H1 (cell line): ENCODE measurements at regions not wholly inside any gene's neighbourhood (a gene's known extent, or its start where the extent isn't known, plus 50 kb on each side); places are given as distances from the start of the nearest gene placed in this dataset.

Experiments used
- CTCF ChIA-PET: fragments of 300-600 bp; sonication (Branson Sonifier 250); formaldehyde crosslinking; loops from one replicate; lab custom pipeline; 2021; ENCODE audit not compliant: partially characterized antibody; lab: Charles Lee
- POLR2A ChIA-PET: fragments of 300-600 bp; sonication (Branson Sonifier 250); formaldehyde crosslinking; loops from one replicate; lab custom pipeline; 2021; ENCODE audit warnings: inconsistent platforms; ENCODE audit not compliant: partially characterized antibody; lab: Charles Lee
- DNase-seq, 2 experiments: peaks; one replicate each; pipeline versions ENCODE4 v3.0.0 to v3.0.0-alpha.2; 2010 to 2022; ENCODE audit warnings: low spot score in 2 of 2, low read depth in 1 of 2, mixed read lengths in 1 of 2
- FAIRE-seq: peaks from 2 replicates; lab custom pipeline; 2011; peaks lifted over from hg19 to GRCh38; lab: Jason Lieb, UNC
- H2AFZ ChIP-seq: 2 replicates; pipeline ENCODE4 v1.8.1; 2012; ENCODE audit warnings: low read length, inconsistent platforms
- H2AK5ac ChIP-seq: 2 replicates; pipeline ENCODE4 v1.6.1; 2013; ENCODE audit warnings: low read depth, low read length
- H2BK120ac ChIP-seq: replicated peaks from 2 replicates; pipeline ENCODE3; 2013; ENCODE audit warnings: low read depth, low read length, inconsistent platforms
- H2BK12ac ChIP-seq: 2 replicates; pipeline ENCODE4 v1.6.1; 2013; ENCODE audit warnings: low read depth, low read length
- H2BK15ac ChIP-seq: 2 replicates; pipeline ENCODE4 v1.6.1; 2013; ENCODE audit warnings: low read length
- H2BK20ac ChIP-seq: 2 replicates; pipeline ENCODE4 v1.6.1; 2013; ENCODE audit warnings: low read length
- H2BK5ac ChIP-seq: 2 replicates; pipeline ENCODE4 v1.6.1; 2013; ENCODE audit warnings: low read depth, low read length
- H3K14ac ChIP-seq: 2 replicates; pipeline ENCODE4 v1.6.1; 2013; ENCODE audit warnings: inconsistent platforms; ENCODE audit not compliant: insufficient read length
- H3K18ac ChIP-seq: 2 replicates; pipeline ENCODE4 v1.6.1; 2013; ENCODE audit warnings: low read length; ENCODE audit errors: extremely low read depth
- H3K23ac ChIP-seq: 2 replicates; pipeline ENCODE4 v1.6.1; 2013; ENCODE audit warnings: inconsistent platforms; ENCODE audit not compliant: insufficient read length
- H3K23me2 ChIP-seq: 2 replicates; pipeline ENCODE4 v1.6.1; 2013; ENCODE audit warnings: low read depth, low read length
- H3K27ac ChIP-seq: 2 replicates; pipeline ENCODE4 v1.6.1; 2011; ENCODE audit warnings: low read depth, low read length, inconsistent platforms
- H3K27me3 ChIP-seq, 4 experiments: replicated peaks in 1 of 4; 1 replicate in 1 of 4; 2 replicates in 3 of 4; pipeline versions ENCODE4 v1.6.1 to v1.8.1; 2011 to 2013; ENCODE audit warnings: low read length in 3 of 4, mild to moderate bottlenecking in 3 of 4, inconsistent platforms in 2 of 4, mixed read lengths in 2 of 4, moderate library complexity in 1 of 4; ENCODE audit not compliant: control insufficient read depth in 3 of 4, insufficient read depth in 3 of 4; ENCODE audit errors: extremely low read depth in 1 of 4
- H3K36me3 ChIP-seq, 4 experiments: 2 replicates each; pipeline versions ENCODE4 v1.6.1 to v1.8.1; 2011 to 2013; ENCODE audit warnings: mild to moderate bottlenecking in 4 of 4, low read length in 3 of 4, moderate library complexity in 2 of 4, control low read depth in 1 of 4, inconsistent platforms in 1 of 4; ENCODE audit not compliant: insufficient read depth in 4 of 4, control insufficient read depth in 2 of 4
- H3K4ac ChIP-seq: replicated peaks from 2 replicates; pipeline ENCODE3; 2013; ENCODE audit warnings: low read length, low read depth, mixed read lengths, inconsistent platforms; ENCODE audit not compliant: insufficient read length
- H3K4me1 ChIP-seq, 4 experiments: replicated peaks in 1 of 4; 1 replicate in 1 of 4; 2 replicates in 3 of 4; pipeline versions ENCODE4 v1.6.1 to v1.8.1; 2011 to 2013; ENCODE audit warnings: low read length in 3 of 4, inconsistent platforms in 2 of 4, mixed read lengths in 1 of 4; ENCODE audit not compliant: insufficient read depth in 4 of 4, control insufficient read depth in 3 of 4
- H3K4me2 ChIP-seq, 2 experiments: 2 replicates each; pipeline versions ENCODE4 v1.6.1 to v1.8.1; 2011 to 2013; ENCODE audit warnings: low read depth in 2 of 2, low read length in 2 of 2, control low read depth in 1 of 2, inconsistent platforms in 1 of 2, mild to moderate bottlenecking in 1 of 2; ENCODE audit not compliant: insufficient read depth in 1 of 2
- H3K4me3 ChIP-seq, 4 experiments: fragments of 200-600, 300-600 bp in 1 of 4; sonication (generic), shearing (Covaris generic), sonication (Bioruptor Twin) in 1 of 4; 2 replicates each; pipeline versions ENCODE4 v1.5.1 to v1.8.1; 2011 to 2016; ENCODE audit warnings: low read length in 4 of 4, low read depth in 3 of 4, control low read depth in 2 of 4, inconsistent platforms in 2 of 4, mild to moderate bottlenecking in 2 of 4, mixed read lengths in 1 of 4, moderate library complexity in 1 of 4; ENCODE audit not compliant: insufficient read depth in 2 of 4; ENCODE audit errors: extremely low read depth in 1 of 4
- H3K56ac ChIP-seq: replicated peaks from 2 replicates; pipeline ENCODE3; 2013; ENCODE audit warnings: low read depth, mild to moderate bottlenecking, mixed read lengths, low read length, inconsistent platforms; ENCODE audit not compliant: insufficient read length
- H3K79me1 ChIP-seq: 2 replicates; pipeline ENCODE4 v1.6.1; 2013; ENCODE audit warnings: low read depth, low read length, control low read depth
- H3K79me2 ChIP-seq, 2 experiments: 2 replicates each; pipeline versions ENCODE4 v1.6.1 to v1.8.1; 2012 to 2013; ENCODE audit warnings: low read length in 2 of 2, mild to moderate bottlenecking in 2 of 2, inconsistent platforms in 1 of 2; ENCODE audit not compliant: insufficient read depth in 2 of 2, control insufficient read depth in 1 of 2
- H3K9ac ChIP-seq, 4 experiments: replicated peaks in 1 of 4; 1 replicate in 1 of 4; 2 replicates in 3 of 4; pipeline versions ENCODE4 v1.6.1 to v1.8.1; 2011 to 2013; ENCODE audit warnings: low read depth in 3 of 4, low read length in 3 of 4, control low read depth in 2 of 4, mild to moderate bottlenecking in 2 of 4, moderate library complexity in 2 of 4, inconsistent platforms in 1 of 4; ENCODE audit errors: extremely low read depth in 1 of 4
- H3K9me3 ChIP-seq, 2 experiments: 2 replicates each; pipeline versions ENCODE4 v1.6.1 to v1.8.1; 2012 to 2013; ENCODE audit warnings: mild to moderate bottlenecking in 2 of 2, moderate library complexity in 2 of 2, control low read depth in 1 of 2, inconsistent platforms in 1 of 2, low read depth in 1 of 2, low read length in 1 of 2, mixed read lengths in 1 of 2; ENCODE audit not compliant: insufficient read depth in 2 of 2
- H4K20me1 ChIP-seq, 2 experiments: replicated peaks in 1 of 2; 2 replicates each; pipeline versions ENCODE3 to v1.8.1; 2011 to 2013; ENCODE audit warnings: inconsistent platforms in 2 of 2, low read length in 2 of 2, mild to moderate bottlenecking in 1 of 2; ENCODE audit not compliant: insufficient read depth in 2 of 2, control insufficient read depth in 1 of 2
- H4K5ac ChIP-seq: 2 replicates; pipeline ENCODE4 v1.6.1; 2013; ENCODE audit warnings: low read length, low read depth, mixed read lengths, inconsistent platforms; ENCODE audit not compliant: insufficient read length
- H4K8ac ChIP-seq: 2 replicates; pipeline ENCODE4 v1.8.0; 2013; ENCODE audit warnings: mild to moderate bottlenecking, moderate library complexity, low read length, inconsistent platforms; ENCODE audit not compliant: insufficient read depth; ENCODE audit errors: extremely low read depth
- H4K91ac ChIP-seq: replicated peaks from 2 replicates; pipeline ENCODE3; 2013; ENCODE audit warnings: low read length, mixed read lengths, inconsistent platforms; ENCODE audit not compliant: insufficient read length
- NRF1 ChIP-seq: IDR thresholded peaks from 2 replicates; pipeline ENCODE4 v1.6.1; 2011; ENCODE audit warnings: mild to moderate bottlenecking, low read depth, low read length, improper control_type of control experiment
- TEAD4 ChIP-seq: IDR thresholded peaks from 2 replicates; pipeline ENCODE4 v1.6.1; 2012; ENCODE audit warnings: low read depth, low read length, inconsistent platforms, mixed read lengths
- WGBS, 2 experiments: shearing (Covaris generic) in 1 of 2; methylation state at CpG; one replicate each; pipeline versions ENCODE4 v1.1.6 to v1.1.7; 2013 to 2015; ENCODE audit warnings: low lambda C conversion rate in 2 of 2, mixed read lengths in 2 of 2, inconsistent platforms in 1 of 2, low coverage in 1 of 2, missing lambda C conversion rate in 1 of 2; ENCODE audit not compliant: insufficient replicate concordance in 2 of 2, insufficient coverage in 1 of 2, insufficient read length in 1 of 2; ENCODE audit errors: extremely low coverage in 1 of 2, missing lambda C conversion rate in 1 of 2; 5-methylcytosine and 5-hydroxymethylcytosine counted together

- Histone ChIP-seq H2BK5ac (no peak overlapping the region), H4K20me1 (no peaks in the 10 kb centered on the region), H4K8ac (no peak overlapping the region), H4K5ac (no peak overlapping the region), H2BK20ac (no peak overlapping the region), H3K27me3 (no peaks in the 10 kb centered on the region), H3K18ac (no peak overlapping the region), H2BK120ac (no peak overlapping the region), H4K91ac (no peak overlapping the region), H3K79me2 (no peaks in the 10 kb centered on the region), H3K36me3 (no peaks in the 10 kb centered on the region), H2AK5ac (no peak overlapping the region), H3K23ac (no peak overlapping the region), H3K23me2 (no peaks in the 10 kb centered on the region), H3K4ac (no peak overlapping the region), H3K4me2 (no peak overlapping the region), H3K27ac (no peak overlapping the region), H3K9ac (no peak overlapping the region), H3K4me1 (0 out of 7 replicates have a peak, but pooled peaks cover 0 to 2% (median 0%) of the 10 kb centered on the region in 4 experiments), H2AFZ (no peak overlapping the region), H2BK12ac (no peak overlapping the region), H2BK15ac (no peak overlapping the region), H3K79me1 (no peaks in the 10 kb centered on the region), H3K56ac (no peak overlapping the region), H3K14ac (no peak overlapping the region), H3K4me3 (no peak overlapping the region), H3K9me3 (no peaks in the 10 kb centered on the region)
- ChIA-PET POLR2A (no interaction called here), CTCF (no interaction called here)
- DNase-seq = no peak
- WGBS, 2 experiments = 80% methylated on average over 1 of the region's 1 CpG; no CpG with 5 or more reads in 1 of the 2 experiments
- no peak for FAIRE-seq
- TF ChIP-seq TEAD4 = 0 out of 2 replicates have a peak, but pooled peaks have one; percentile 62
- TF ChIP-seq NRF1 = no peak
Observed at GRCh38 chr4:115575851-115576250, 462.4 kb upstream of the NDST4 start.
